AG04449 (cell line): ENCODE measurements at regions not wholly inside any gene's neighbourhood (a gene's known extent, or its start where the extent isn't known, plus 50 kb on each side); places are given as distances from the start of the nearest gene placed in this dataset.

Source experiments
- CTCF ChIA-PET: fragments of 350-600 bp; formaldehyde crosslinking; extraction: SDS; loops from one replicate; lab custom pipeline; 2021; ENCODE audit warnings: antibody characterized with exemption; lab: Yijun Ruan, JAX
- POLR2A ChIA-PET: fragments of 400-600, 350-600 bp; formaldehyde crosslinking; extraction: SDS; loops from one replicate; lab custom pipeline; 2020; ENCODE audit warnings: antibody characterized with exemption, inconsistent platforms; lab: Yijun Ruan, JAX
- DNase-seq: peaks from one replicate; pipeline ENCODE4 v3.0.0-alpha.2; 2010; ENCODE audit warnings: low read depth, low spot score
- H3K4me3 ChIP-seq: 2 replicates; pipeline ENCODE4 v1.5.1; 2011; ENCODE audit warnings: low read depth, mild to moderate bottlenecking, control low read depth, low read length
- CTCF ChIP-seq: IDR thresholded peaks from one replicate; pipeline ENCODE4 v1.5.1; 2011; ENCODE audit warnings: mild to moderate bottlenecking, moderate library complexity, low read length, control low read depth, inconsistent platforms; ENCODE audit not compliant: insufficient read depth; ENCODE audit errors: missing control alignments

- no peak for DNase-seq
Measured at GRCh38 chr16:26665166-26665939, 401.4 kb upstream of the C16orf82 start.

GRCh38 chr16:26666486-26666885, 400.2 kb upstream of the C16orf82 start:
- H3K4me3 ChIP-seq, result no peak overlapping the region
- POLR2A ChIA-PET, result no interaction called here
- no peak for TF ChIP-seq CTCF
- CTCF ChIA-PET, result no interaction called here
- DNase-seq, result no peak

More at GRCh38 chr16:26665166-26665939, 401.4 kb upstream of the C16orf82 start:
- ChIA-PET CTCF (interaction anchor here (0.8 kb wide), 1 partner anchor 10 kb away, joined by 3 read pairs; no protein-coding TSS in a partner anchor), POLR2A (interaction anchor here (0.6 kb wide), 1 partner anchor 382 kb away, joined by 4 read pairs; no protein-coding TSS in a partner anchor)
- no peak overlapping the region for H3K4me3 ChIP-seq
- no peak for TF ChIP-seq CTCF

- ChIA-PET CTCF (no interaction called here), POLR2A (no interaction called here)
- DNase-seq, result no peak
- no peak overlapping the region for H3K4me3 ChIP-seq
- TF ChIP-seq CTCF, result no peak
Measured at GRCh38 chr16:26667307-26667706, 399.4 kb upstream of the C16orf82 start.

- ChIA-PET POLR2A (no interaction called here), CTCF (no interaction called here)
- H3K4me3 ChIP-seq, result no peak overlapping the region
- no peak for TF ChIP-seq CTCF
- no peak for DNase-seq
Measured at GRCh38 chr16:26668026-26668425, 398.7 kb upstream of the C16orf82 start.

- no peak for TF ChIP-seq CTCF
- CTCF ChIA-PET, result no interaction called here
- H3K4me3 ChIP-seq, result no peak overlapping the region
- DNase-seq, result no peak
- POLR2A ChIA-PET, result no interaction called here
Measured at GRCh38 chr16:26672206-26672605, 394.5 kb upstream of the C16orf82 start.

GRCh38 chr16:26673011-26673410, 393.7 kb upstream of the C16orf82 start:
- ChIA-PET CTCF (no interaction called here), POLR2A (no interaction called here)
- H3K4me3 ChIP-seq, result no peak overlapping the region
- no peak for TF ChIP-seq CTCF
- DNase-seq, result no peak
